ENCODE measurements at regions not wholly inside any gene's neighbourhood (a gene's known extent, or its start where the extent isn't known, plus 50 kb on each side); places are given as distances from the start of the nearest gene placed in this dataset.

DNA sequence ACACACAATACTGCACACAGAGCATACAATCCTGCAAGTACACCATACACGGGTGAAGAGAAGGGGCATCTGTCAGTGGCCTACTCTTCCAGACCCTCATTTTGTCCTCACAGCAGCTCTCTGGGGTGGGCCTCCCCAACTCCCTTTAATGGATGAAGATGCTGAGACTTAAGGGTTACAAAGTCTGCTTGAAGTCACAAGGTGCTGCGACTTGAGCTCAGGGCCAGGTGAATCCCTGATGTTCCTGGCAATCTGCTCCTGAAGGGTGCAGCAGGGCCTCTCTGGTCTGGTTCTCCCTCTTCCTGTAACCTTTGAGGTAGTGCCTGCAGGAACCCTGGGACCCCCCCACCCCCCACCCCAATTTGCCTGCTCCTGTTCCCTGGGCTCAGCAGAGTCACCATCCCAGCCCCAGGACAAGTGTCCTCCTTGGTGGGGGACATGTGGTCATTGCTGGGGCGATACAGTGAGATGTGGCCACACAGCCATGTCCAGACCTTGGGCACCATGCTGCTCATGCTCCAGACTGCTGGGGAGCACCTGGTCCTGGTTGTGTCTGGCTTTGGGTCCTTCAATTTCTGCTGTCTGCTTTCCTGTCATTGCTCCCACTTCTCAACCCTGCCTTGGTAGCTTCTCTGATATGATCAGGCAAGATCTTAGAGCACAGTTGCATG lies 107.5 kb downstream of the METRNL start:
- TF ChIP-seq, protein P1, sequence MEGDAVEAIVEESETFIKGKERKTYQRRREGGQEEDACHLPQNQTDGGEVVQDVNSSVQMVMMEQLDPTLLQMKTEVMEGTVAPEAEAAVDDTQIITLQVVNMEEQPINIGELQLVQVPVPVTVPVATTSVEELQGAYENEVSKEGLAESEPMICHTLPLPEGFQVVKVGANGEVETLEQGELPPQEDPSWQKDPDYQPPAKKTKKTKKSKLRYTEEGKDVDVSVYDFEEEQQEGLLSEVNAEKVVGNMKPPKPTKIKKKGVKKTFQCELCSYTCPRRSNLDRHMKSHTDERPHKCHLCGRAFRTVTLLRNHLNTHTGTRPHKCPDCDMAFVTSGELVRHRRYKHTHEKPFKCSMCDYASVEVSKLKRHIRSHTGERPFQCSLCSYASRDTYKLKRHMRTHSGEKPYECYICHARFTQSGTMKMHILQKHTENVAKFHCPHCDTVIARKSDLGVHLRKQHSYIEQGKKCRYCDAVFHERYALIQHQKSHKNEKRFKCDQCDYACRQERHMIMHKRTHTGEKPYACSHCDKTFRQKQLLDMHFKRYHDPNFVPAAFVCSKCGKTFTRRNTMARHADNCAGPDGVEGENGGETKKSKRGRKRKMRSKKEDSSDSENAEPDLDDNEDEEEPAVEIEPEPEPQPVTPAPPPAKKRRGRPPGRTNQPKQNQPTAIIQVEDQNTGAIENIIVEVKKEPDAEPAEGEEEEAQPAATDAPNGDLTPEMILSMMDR (conservative IDR thresholded peaks at IDR 0.05; ENCODE audit: low read depth, low read length): no peak
- Histone ChIP-seq H3K79me2 (ENCODE audit: insufficient read depth, low read depth) (no peaks in the 10 kb centered on the region), H3K4me2 (no peak overlapping the region), H4K20me1 (ENCODE audit: insufficient read depth) (no peaks in the 10 kb centered on the region), H3K27me3 (ENCODE audit: insufficient read depth, low read depth) (peaks cover 71% of the 10 kb centered on the region), H3K27ac (no peak overlapping the region), H2AFZ (ENCODE audit: low read depth) (no peak overlapping the region), H3K4me3 (IDR thresholded peaks at IDR 0.05; ENCODE audit: insufficient read depth, low read depth, low read length) (no peak overlapping the region), H3K36me3 (ENCODE audit: insufficient read depth) (no peaks in the 10 kb centered on the region), H3K4me1 (ENCODE audit: low read depth, poor library complexity, severe bottlenecking) (no peaks in the 10 kb centered on the region), H3K9ac (no peak overlapping the region)

DNA sequence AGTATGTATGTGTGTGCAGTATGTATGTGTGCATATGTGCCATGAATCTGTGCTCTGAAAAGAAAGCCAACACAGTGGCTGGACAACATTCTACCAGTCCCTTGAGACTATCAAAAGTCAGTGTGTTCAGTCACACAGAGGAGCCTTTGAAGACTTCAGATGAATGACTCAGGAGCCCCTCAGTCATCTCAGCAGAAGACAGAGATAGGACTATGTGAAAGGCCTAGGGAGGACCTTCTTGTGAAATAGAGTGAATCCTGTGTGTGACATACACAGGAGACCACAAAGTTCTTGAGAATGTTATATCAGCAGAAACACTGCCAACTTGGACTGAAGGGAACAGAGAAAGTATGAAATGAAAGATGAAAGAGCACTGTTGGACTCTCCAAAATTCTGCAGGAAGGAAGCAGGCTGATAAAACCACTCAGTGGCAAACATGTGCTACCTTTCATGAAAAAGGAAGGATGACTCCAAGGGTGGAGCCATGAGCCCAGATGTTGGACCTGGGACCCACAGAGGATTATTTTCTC lies 108.4 kb downstream of the METRNL start:
- Histone ChIP-seq H3K27ac (no peak overlapping the region), H2AFZ (ENCODE audit: low read depth) (no peak overlapping the region), H3K27me3 (ENCODE audit: insufficient read depth, low read depth) (peaks cover 70% of the 10 kb centered on the region), H4K20me1 (ENCODE audit: insufficient read depth) (no peaks in the 10 kb centered on the region), H3K79me2 (ENCODE audit: insufficient read depth, low read depth) (no peaks in the 10 kb centered on the region), H3K4me3 (IDR thresholded peaks at IDR 0.05; ENCODE audit: insufficient read depth, low read depth, low read length) (no peak overlapping the region), H3K4me2 (no peak overlapping the region), H3K36me3 (ENCODE audit: insufficient read depth) (no peaks in the 10 kb centered on the region), H3K4me1 (ENCODE audit: low read depth, poor library complexity, severe bottlenecking) (no peaks in the 10 kb centered on the region), H3K9ac (no peak overlapping the region)
- TF ChIP-seq, protein P1 (conservative IDR thresholded peaks at IDR 0.05; ENCODE audit: low read depth, low read length): no peak

DNA sequence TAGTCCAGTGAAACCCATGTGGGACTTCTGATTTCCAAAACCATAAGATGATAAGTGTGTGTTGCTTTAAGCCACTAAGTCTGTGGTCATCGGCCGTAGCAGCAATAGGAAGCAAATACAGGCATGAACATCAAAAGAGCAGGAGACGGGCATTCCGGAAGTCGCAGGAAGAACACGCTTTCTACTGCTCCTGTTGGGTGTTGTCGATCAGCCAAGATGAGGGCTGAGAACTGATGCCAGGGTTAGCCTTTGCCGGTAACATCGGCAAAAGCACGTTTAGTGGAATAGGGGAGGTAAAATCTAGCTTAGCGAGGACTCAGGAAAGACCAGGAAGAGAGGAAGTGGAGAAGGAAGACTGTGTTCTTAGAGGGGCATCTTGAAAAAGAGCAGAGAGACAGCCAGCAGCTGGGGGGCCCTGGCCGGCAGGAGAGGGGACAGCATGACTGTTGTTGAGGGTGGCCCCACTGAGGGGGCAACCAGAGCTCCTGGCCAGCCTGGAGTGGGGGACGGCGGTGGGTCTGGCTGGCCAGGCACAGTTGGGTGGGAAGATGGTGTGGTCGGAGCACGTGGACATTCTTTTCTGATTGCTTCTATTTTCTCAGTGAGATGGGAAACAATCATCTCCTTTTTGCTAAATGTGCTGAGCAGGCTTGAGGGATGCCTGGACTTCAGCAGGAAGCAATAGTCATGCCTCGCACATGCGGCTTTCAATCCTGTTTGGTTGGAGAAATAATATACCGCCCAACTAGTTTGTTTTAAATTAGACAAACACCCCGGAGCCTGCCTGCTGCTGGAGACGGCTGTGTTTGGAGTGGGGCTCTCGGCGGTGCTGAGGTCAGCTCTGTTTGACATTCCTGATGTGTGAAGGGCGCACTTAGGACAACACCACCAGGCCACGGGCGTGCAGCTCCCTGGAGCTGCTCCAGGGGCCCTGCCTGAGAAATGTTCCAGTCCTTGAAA lies 109.9 kb downstream of the METRNL start:
- Histone ChIP-seq H3K36me3 (ENCODE audit: insufficient read depth) (no peaks in the 10 kb centered on the region), H3K4me3 (IDR thresholded peaks at IDR 0.05; ENCODE audit: insufficient read depth, low read depth, low read length) (no peak overlapping the region), H3K4me1 (ENCODE audit: low read depth, poor library complexity, severe bottlenecking) (no peaks in the 10 kb centered on the region), H3K27ac (no peak overlapping the region), H4K20me1 (ENCODE audit: insufficient read depth) (no peaks in the 10 kb centered on the region), H2AFZ (ENCODE audit: low read depth) (no peak overlapping the region), H3K9ac (no peak overlapping the region), H3K4me2 (no peak overlapping the region), H3K79me2 (ENCODE audit: insufficient read depth, low read depth) (no peaks in the 10 kb centered on the region), H3K27me3 (ENCODE audit: insufficient read depth, low read depth) (peaks cover 59% of the 10 kb centered on the region)
- TF ChIP-seq, protein P1 (conservative IDR thresholded peaks at IDR 0.05; ENCODE audit: low read depth, low read length): no peak

DNA sequence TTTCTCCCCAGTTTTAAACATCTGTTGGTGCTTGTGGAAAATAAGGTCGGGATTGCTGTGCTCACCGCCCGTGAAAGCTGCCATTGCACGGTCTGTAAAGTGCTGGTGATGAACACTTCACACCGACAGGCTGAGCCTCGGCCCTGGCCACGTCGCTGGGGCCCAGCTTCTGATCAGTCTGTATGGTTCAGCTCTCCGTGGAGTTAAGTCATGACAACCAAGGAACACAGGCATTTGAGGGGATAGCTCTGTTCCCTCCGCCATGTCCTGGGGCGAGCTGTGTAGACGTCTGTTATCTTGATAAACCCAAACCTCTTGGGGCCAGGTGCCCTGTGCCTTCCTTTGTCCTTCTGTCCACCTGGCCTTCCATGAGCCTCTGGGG lies 110.6 kb downstream of the METRNL start:
- TF ChIP-seq, protein P1 (conservative IDR thresholded peaks at IDR 0.05; ENCODE audit: low read depth, low read length): no peak
- no peak overlapping the region for H3K9ac ChIP-seq
- H3K4me3 ChIP-seq (IDR thresholded peaks at IDR 0.05; ENCODE audit: insufficient read depth, low read depth, low read length): no peak overlapping the region
- no peaks in the 10 kb centered on the region for H4K20me1 ChIP-seq (ENCODE audit: insufficient read depth)
- H2AFZ ChIP-seq (ENCODE audit: low read depth): no peak overlapping the region
- H3K27me3 ChIP-seq (ENCODE audit: insufficient read depth, low read depth): peaks cover 59% of the 10 kb centered on the region
- H3K4me2 ChIP-seq: no peak overlapping the region
- H3K79me2 ChIP-seq (ENCODE audit: insufficient read depth, low read depth): no peaks in the 10 kb centered on the region
- H3K4me1 ChIP-seq (ENCODE audit: low read depth, poor library complexity, severe bottlenecking): no peaks in the 10 kb centered on the region
- H3K27ac ChIP-seq: no peak overlapping the region
- no peaks in the 10 kb centered on the region for H3K36me3 ChIP-seq (ENCODE audit: insufficient read depth)
